Astrocyte (in vitro differentiated cells and primary cell): ENCODE measurements at regions not wholly inside any gene's neighbourhood (a gene's known extent, or its start where the extent isn't known, plus 50 kb on each side); places are given as distances from the start of the nearest gene placed in this dataset.

Experiments
- EZH2 ChIP-seq: IDR thresholded peaks from 2 replicates; pipeline ENCODE4 v1.6.1; 2012; ENCODE audit warnings: mild to moderate bottlenecking, low read length, inconsistent platforms; ENCODE audit not compliant: insufficient read depth
- TF ChIP-seq, protein P1 (sequence below): IDR thresholded peaks from 2 replicates; pipeline ENCODE4 v1.5.1; 2011; ENCODE audit warnings: low read depth, mild to moderate bottlenecking, inconsistent platforms, low read length, moderate library complexity; ENCODE audit not compliant: insufficient read depth

DNA sequence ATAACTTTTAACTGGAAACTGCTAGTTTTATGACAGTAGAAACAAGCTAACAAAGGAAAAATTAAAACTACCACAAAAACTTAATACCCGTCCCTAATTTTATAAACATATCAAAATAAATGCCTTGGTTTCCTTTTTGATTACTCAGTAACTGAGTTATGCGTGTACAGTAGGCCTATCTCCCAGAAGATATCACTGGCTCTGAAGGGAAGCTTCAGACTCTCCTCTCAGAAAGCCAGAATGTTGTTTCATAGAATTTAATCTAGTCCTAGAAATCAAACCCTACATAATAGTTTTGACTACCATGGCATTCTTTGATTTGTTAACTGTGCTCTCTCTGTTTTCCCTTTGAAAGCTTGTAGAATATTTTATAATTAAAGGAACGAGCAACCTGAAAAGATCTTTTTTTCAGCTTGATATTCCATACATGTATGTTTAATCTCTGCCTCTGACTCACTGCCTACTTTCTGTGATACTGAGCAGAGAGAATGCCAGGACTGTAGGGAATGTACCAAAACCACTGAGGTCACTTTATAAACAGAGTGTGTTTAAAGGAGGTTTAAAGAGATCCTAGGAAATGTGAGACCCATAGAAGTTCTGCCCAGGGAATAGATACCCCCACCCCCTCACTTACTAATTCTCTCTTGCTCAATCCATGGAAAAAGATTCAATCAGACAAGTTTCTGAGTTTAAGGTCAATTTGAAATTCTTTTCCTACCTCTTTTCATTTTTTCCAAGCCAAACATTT, 311.5 kb downstream of the HDGFL1 start:
- TF ChIP-seq, protein P1, sequence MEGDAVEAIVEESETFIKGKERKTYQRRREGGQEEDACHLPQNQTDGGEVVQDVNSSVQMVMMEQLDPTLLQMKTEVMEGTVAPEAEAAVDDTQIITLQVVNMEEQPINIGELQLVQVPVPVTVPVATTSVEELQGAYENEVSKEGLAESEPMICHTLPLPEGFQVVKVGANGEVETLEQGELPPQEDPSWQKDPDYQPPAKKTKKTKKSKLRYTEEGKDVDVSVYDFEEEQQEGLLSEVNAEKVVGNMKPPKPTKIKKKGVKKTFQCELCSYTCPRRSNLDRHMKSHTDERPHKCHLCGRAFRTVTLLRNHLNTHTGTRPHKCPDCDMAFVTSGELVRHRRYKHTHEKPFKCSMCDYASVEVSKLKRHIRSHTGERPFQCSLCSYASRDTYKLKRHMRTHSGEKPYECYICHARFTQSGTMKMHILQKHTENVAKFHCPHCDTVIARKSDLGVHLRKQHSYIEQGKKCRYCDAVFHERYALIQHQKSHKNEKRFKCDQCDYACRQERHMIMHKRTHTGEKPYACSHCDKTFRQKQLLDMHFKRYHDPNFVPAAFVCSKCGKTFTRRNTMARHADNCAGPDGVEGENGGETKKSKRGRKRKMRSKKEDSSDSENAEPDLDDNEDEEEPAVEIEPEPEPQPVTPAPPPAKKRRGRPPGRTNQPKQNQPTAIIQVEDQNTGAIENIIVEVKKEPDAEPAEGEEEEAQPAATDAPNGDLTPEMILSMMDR: no peak
- TF ChIP-seq EZH2: no peak
